IMR-90 (cell line): ENCODE measurements at regions not wholly inside any gene's neighbourhood (a gene's known extent, or its start where the extent isn't known, plus 50 kb on each side); places are given as distances from the start of the nearest gene placed in this dataset.

Source experiments
- ATAC-seq: fragments of 200-7000 bp; cut with Tn5 transposase; 2 replicates; pipeline ENCODE4 v1.9.1; 2020; ENCODE audit warnings: low read depth, mild to moderate bottlenecking, moderate library complexity
- BruUV-seq: library from RNA; stranded (reverse); fragments of 400-500 nt; replicated peaks from 2 replicates; lab custom pipeline; 2021; lab: Mats Ljungman, UMichigan
- CTCF ChIA-PET: fragments of 300-600 bp; formaldehyde crosslinking; extraction: SDS; loops from one replicate; lab custom pipeline; 2021; ENCODE audit warnings: antibody characterized with exemption; lab: Yijun Ruan, JAX
- POLR2A ChIA-PET: fragments of 300-600 bp; sonication (Branson Sonifier 250); formaldehyde crosslinking; loops from one replicate; lab custom pipeline; 2022; ENCODE audit warnings: antibody characterized with exemption; ENCODE audit not compliant: unreplicated experiment; lab: Charles Lee
- DNase-seq: peaks from one replicate; pipeline ENCODE4 v3.0.0; 2013
- H2AFZ ChIP-seq: replicated peaks from 2 replicates; pipeline ENCODE3; 2013; ENCODE audit warnings: low read length, mild to moderate bottlenecking; ENCODE audit not compliant: poor library complexity
- H2AK5ac ChIP-seq: 2 replicates; pipeline ENCODE4 v1.6.1; 2013; ENCODE audit warnings: low read depth, low read length, inconsistent platforms
- H2AK9ac ChIP-seq: replicated peaks from 2 replicates; pipeline ENCODE3; 2013; ENCODE audit warnings: mild to moderate bottlenecking, low read depth, low read length, moderate library complexity; ENCODE audit not compliant: poor library complexity
- H2BK120ac ChIP-seq: 2 replicates; pipeline ENCODE4 v1.6.1; 2013; ENCODE audit warnings: low read depth, low read length, inconsistent platforms
- H2BK15ac ChIP-seq: 3 replicates; pipeline ENCODE4 v1.6.1; 2013; ENCODE audit warnings: low read depth, low read length, inconsistent platforms
- H2BK20ac ChIP-seq: 2 replicates; pipeline ENCODE4 v1.6.1; 2013; ENCODE audit warnings: low read depth, mild to moderate bottlenecking, inconsistent platforms, low read length, moderate library complexity
- H2BK5ac ChIP-seq: 2 replicates; pipeline ENCODE4 v1.6.1; 2013; ENCODE audit warnings: mild to moderate bottlenecking, low read depth, low read length, inconsistent platforms; ENCODE audit not compliant: poor library complexity, severe bottlenecking
- H3K14ac ChIP-seq: replicated peaks from 2 replicates; pipeline ENCODE4 v1.6.1; 2013; ENCODE audit warnings: low read depth, low read length, inconsistent platforms
- H3K18ac ChIP-seq: 2 replicates; pipeline ENCODE4 v1.6.1; 2013; ENCODE audit warnings: low read depth, low read length, control low read depth
- H3K23ac ChIP-seq: 2 replicates; pipeline ENCODE4 v1.6.1; 2013; ENCODE audit warnings: low read depth, low read length, inconsistent platforms
- H3K27ac ChIP-seq: 2 replicates; pipeline ENCODE4 v1.5.1; 2013; ENCODE audit warnings: mild to moderate bottlenecking, control low read depth, low read length; ENCODE audit not compliant: insufficient read depth
- H3K27me3 ChIP-seq: 2 replicates; pipeline ENCODE4 v1.6.1; 2013; ENCODE audit warnings: low read length; ENCODE audit not compliant: control insufficient read depth, insufficient read depth
- H3K36me3 ChIP-seq: 2 replicates; pipeline ENCODE4 v1.6.1; 2013; ENCODE audit warnings: low read length, mixed read lengths; ENCODE audit not compliant: control insufficient read depth, insufficient read depth
- H3K4ac ChIP-seq: 2 replicates; pipeline ENCODE4 v1.6.1; 2013; ENCODE audit warnings: low read depth, low read length, inconsistent platforms
- H3K4me1 ChIP-seq: 2 replicates; pipeline ENCODE4 v1.6.1; 2013; ENCODE audit warnings: low read length, mixed read lengths; ENCODE audit not compliant: control insufficient read depth, insufficient read depth
- H3K4me2 ChIP-seq: 2 replicates; pipeline ENCODE4 v1.6.1; 2013; ENCODE audit warnings: low read depth, mild to moderate bottlenecking, control low read depth, low read length, moderate library complexity
- H3K4me3 ChIP-seq: 2 replicates; pipeline ENCODE4 v1.5.1; 2013; ENCODE audit warnings: low read depth, mild to moderate bottlenecking, control low read depth, low read length, moderate library complexity; ENCODE audit not compliant: insufficient read depth
- H3K56ac ChIP-seq: 2 replicates; pipeline ENCODE4 v1.6.1; 2013; ENCODE audit warnings: low read length, inconsistent platforms; ENCODE audit not compliant: insufficient read depth; ENCODE audit errors: extremely low read depth
- H3K79me1 ChIP-seq, 2 experiments: 2 replicates each; pipeline ENCODE4 v1.6.1; 2013; ENCODE audit warnings: low read length in 2 of 2, inconsistent platforms in 1 of 2, low read depth in 1 of 2
- H3K9ac ChIP-seq: 2 replicates; pipeline ENCODE4 v1.6.1; 2013; ENCODE audit warnings: low read depth, low read length, control low read depth
- H3K9me1 ChIP-seq: 2 replicates; pipeline ENCODE4 v1.6.1; 2013; ENCODE audit warnings: low read length, inconsistent platforms; ENCODE audit not compliant: insufficient read depth
- H3K9me3 ChIP-seq: 2 replicates; pipeline ENCODE4 v1.6.1; 2013; ENCODE audit warnings: low read length; ENCODE audit not compliant: control insufficient read depth, insufficient read depth
- H4K20me1 ChIP-seq: 2 replicates; pipeline ENCODE4 v1.6.1; 2013; ENCODE audit warnings: low read length, inconsistent platforms; ENCODE audit not compliant: insufficient read depth
- H4K5ac ChIP-seq: 2 replicates; pipeline ENCODE4 v1.6.1; 2013; ENCODE audit warnings: mild to moderate bottlenecking, low read depth, low read length, control low read depth
- H4K8ac ChIP-seq, 2 experiments: 2 replicates each; pipeline ENCODE4 v1.6.1; 2013; ENCODE audit warnings: low read depth in 2 of 2, low read length in 2 of 2, control low read depth in 1 of 2, inconsistent platforms in 1 of 2
- H4K91ac ChIP-seq: 2 replicates; pipeline ENCODE4 v1.6.1; 2013; ENCODE audit warnings: low read depth, low read length, inconsistent platforms; ENCODE audit not compliant: insufficient read depth
- BHLHE40 ChIP-seq: fragments of 150-350 bp; IDR thresholded peaks from 2 replicates; pipeline ENCODE4 v1.6.1; 2016; ENCODE audit warnings: mild to moderate bottlenecking, low read depth, low read length
- CHD1 ChIP-seq: IDR thresholded peaks from 2 replicates; pipeline ENCODE4 v1.6.1; 2012; ENCODE audit warnings: low read depth, low read length, improper control_type of control experiment
- ELK1 ChIP-seq: fragments of 150-350 bp; IDR thresholded peaks from 2 replicates; pipeline ENCODE4 v1.6.1; 2016; ENCODE audit warnings: low read depth, mild to moderate bottlenecking, low read length, moderate library complexity, borderline replicate concordance
- FOS ChIP-seq: fragments of 150-350 bp; IDR thresholded peaks from 2 replicates; pipeline ENCODE4 v1.6.1; 2016; ENCODE audit warnings: low read depth, low read length
- MAFK ChIP-seq: IDR thresholded peaks from 2 replicates; pipeline ENCODE4 v1.6.1; 2012; ENCODE audit warnings: low read depth, low read length, improper control_type of control experiment
- MAZ ChIP-seq: IDR thresholded peaks from 2 replicates; pipeline ENCODE4 v1.6.1; 2012; ENCODE audit warnings: low read depth, mild to moderate bottlenecking, low read length, improper control_type of control experiment, moderate library complexity, borderline replicate concordance
- NFE2L2 ChIP-seq: fragments of 150-350 bp; IDR thresholded peaks from 2 replicates; pipeline ENCODE4 v1.6.1; 2016; ENCODE audit warnings: low read depth, mild to moderate bottlenecking, low read length
- POLR2A ChIP-seq: IDR thresholded peaks from 2 replicates; pipeline ENCODE4 v1.6.1; 2012; ENCODE audit warnings: mild to moderate bottlenecking, low read depth, low read length
- SMC3 ChIP-seq: fragments of 150-350 bp; IDR thresholded peaks from 2 replicates; pipeline ENCODE4 v1.6.1; 2016; ENCODE audit warnings: low read depth, mild to moderate bottlenecking, antibody characterized with exemption, low read length, moderate library complexity
- WGBS, 2 experiments: methylation state at CpG; one replicate each; pipeline versions ENCODE4 v1.1.5 to v1.1.7; 2013; ENCODE audit warnings: missing lambda C conversion rate in 2 of 2; ENCODE audit not compliant: insufficient read length in 1 of 2; ENCODE audit errors: extremely low coverage in 2 of 2; 5-methylcytosine and 5-hydroxymethylcytosine counted together
- dilution Hi-C: fragments of 300-500 bp; cut with HindIII; formaldehyde crosslinking; loops from one replicate; pipeline ENCODE4 v1.14.3; 2018; ENCODE audit warnings: low sequenced_read_pairs; ENCODE audit not compliant: unreplicated experiment
- in situ Hi-C: fragments of 300-500 bp; cut with MboI; formaldehyde crosslinking; loops from 3 replicates; pipeline ENCODE4 v1.14.3; 2019; ENCODE audit warnings: low sequenced_read_pairs, inconsistent platforms, mixed read lengths
- intact Hi-C: fragments of 100-400 bp; cut with micrococcal nuclease; formaldehyde crosslinking; loops from 2 replicates; pipeline ENCODE4 v1.10.0; 2022
- TF ChIP-seq, protein P1 (sequence below): conservative IDR thresholded peaks from 2 replicates; pipeline ENCODE4 v1.5.1; 2012; ENCODE audit warnings: mild to moderate bottlenecking, low read depth, low read length, improper control_type of control experiment

- Histone ChIP-seq H3K9me1 (peaks cover 8% of the 10 kb centered on the region; the same call in 1 of the 2 replicates), H3K9ac (no peak overlapping the region), H4K8ac (no peak overlapping the region), H3K27ac (no peak overlapping the region), H2AK9ac (peak overlapping the region; percentile 15), H2BK15ac (no peak overlapping the region; the same call in 2 of the 3 replicates), H3K4me1 (peaks cover 17% of the 10 kb centered on the region), H3K18ac (no peak overlapping the region), H2BK5ac (no peak overlapping the region), H3K56ac (no peak overlapping the region), H2BK20ac (peak overlapping the region; percentile 9; the same call in 1 of the 2 replicates), H3K4ac (no peak overlapping the region; the same call in 1 of the 2 replicates), H4K20me1 (no peaks in the 10 kb centered on the region), H3K23ac (no peak overlapping the region), H3K14ac (no peak overlapping the region; the same call in 1 of the 2 replicates), H2BK120ac (no peak overlapping the region), H3K79me1 (no peaks in the 10 kb centered on the region), H3K9me3 (no peaks in the 10 kb centered on the region), H4K91ac (no peak overlapping the region), H4K5ac (no peak overlapping the region), H3K4me3 (no peak overlapping the region), H2AFZ (no peak overlapping the region), H2AK5ac (no peak overlapping the region), H3K27me3 (no peaks in the 10 kb centered on the region), H3K4me2 (no peak overlapping the region), H3K36me3 (no peaks in the 10 kb centered on the region)
- dilution Hi-C loops (no loop called here), intact Hi-C loops (no loop called here), in situ Hi-C loops (no loop called here)
- DNase-seq (peak; percentile 13), ATAC-seq (peak; percentile 21; the same call in 1 of the 2 replicates)
- WGBS, 2 experiments, result no CpG with 5 or more reads among the region's 3 CpGs
- BruUV-seq, result no TSS peak
- TF ChIP-seq CHD1, result no peak
- TF ChIP-seq MAFK, result no peak
- no peak for TF ChIP-seq POLR2A
- TF ChIP-seq FOS, result no peak
- TF ChIP-seq SMC3, result no peak
- TF ChIP-seq MAZ, result no peak
- TF ChIP-seq ELK1, result no peak
- TF ChIP-seq, protein P1, sequence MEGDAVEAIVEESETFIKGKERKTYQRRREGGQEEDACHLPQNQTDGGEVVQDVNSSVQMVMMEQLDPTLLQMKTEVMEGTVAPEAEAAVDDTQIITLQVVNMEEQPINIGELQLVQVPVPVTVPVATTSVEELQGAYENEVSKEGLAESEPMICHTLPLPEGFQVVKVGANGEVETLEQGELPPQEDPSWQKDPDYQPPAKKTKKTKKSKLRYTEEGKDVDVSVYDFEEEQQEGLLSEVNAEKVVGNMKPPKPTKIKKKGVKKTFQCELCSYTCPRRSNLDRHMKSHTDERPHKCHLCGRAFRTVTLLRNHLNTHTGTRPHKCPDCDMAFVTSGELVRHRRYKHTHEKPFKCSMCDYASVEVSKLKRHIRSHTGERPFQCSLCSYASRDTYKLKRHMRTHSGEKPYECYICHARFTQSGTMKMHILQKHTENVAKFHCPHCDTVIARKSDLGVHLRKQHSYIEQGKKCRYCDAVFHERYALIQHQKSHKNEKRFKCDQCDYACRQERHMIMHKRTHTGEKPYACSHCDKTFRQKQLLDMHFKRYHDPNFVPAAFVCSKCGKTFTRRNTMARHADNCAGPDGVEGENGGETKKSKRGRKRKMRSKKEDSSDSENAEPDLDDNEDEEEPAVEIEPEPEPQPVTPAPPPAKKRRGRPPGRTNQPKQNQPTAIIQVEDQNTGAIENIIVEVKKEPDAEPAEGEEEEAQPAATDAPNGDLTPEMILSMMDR, result no peak
- TF ChIP-seq NFE2L2, result no peak
- no peak for TF ChIP-seq BHLHE40
- CTCF ChIA-PET, result no interaction called here
- POLR2A ChIA-PET, result no interaction called here
Measured at GRCh38 chr2:217733461-217733860, 269.3 kb downstream of the TNS1 start.
